HTR-8/SVneo (cell line): ENCODE measurements at regions not wholly inside any gene's neighbourhood (a gene's known extent, or its start where the extent isn't known, plus 50 kb on each side); places are given as distances from the start of the nearest gene placed in this dataset.
"Not testable (repeated sequence)": the region's sequence is repeated elsewhere in the genome, so short reads cannot be mapped to it uniquely, and the experiment has no call there.

Experiments used
- DNase-seq: peaks from one replicate; pipeline ENCODE4 v3.0.0; 2011; ENCODE audit warnings: low spot score, mixed read lengths; ENCODE audit not compliant: insufficient read length
- FAIRE-seq: peaks from 2 replicates; lab custom pipeline; 2011; peaks lifted over from hg19 to GRCh38; lab: Jason Lieb, UNC

GRCh38 chr4:23135792-23136645 lies 443.3 kb downstream of the GBA3 start:
- FAIRE-seq = no peak
- DNase-seq = peak; percentile 17

- DNase-seq = no peak
Observed at GRCh38 chr4:23134331-23134730, 441.6 kb downstream of the GBA3 start.

DNA sequence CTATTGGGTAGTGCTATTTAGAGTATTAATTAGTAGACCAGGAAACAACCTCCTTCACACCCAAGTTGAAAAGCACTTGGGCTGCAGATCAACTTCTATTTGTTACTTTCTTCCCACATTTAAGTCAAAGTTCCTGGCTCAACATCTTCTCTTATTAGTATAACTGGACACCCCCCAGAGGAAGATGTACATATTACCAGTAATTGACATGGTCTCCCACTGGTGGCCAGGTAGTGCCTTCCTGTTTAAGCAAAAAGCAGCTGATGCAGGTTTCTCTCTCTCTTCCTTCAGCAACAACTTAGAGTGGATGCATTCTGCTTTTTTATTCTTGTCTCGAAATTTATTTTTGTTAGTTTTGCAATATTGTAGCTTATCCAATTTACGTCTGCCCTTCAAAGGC lies 438.1 kb downstream of the GBA3 start:
- DNase-seq (no peak), FAIRE-seq (no peak)

More at GRCh38 chr4:23134331-23134730, 441.6 kb downstream of the GBA3 start:
- FAIRE-seq = no peak

GRCh38 chr4:23125118-23125517 lies 432.4 kb downstream of the GBA3 start:
- DNase-seq (no peak), FAIRE-seq (no peak)

- FAIRE-seq (no peak), DNase-seq (no peak)
Observed at GRCh38 chr4:23122666-23123400, 430.1 kb downstream of the GBA3 start.

GRCh38 chr4:23120374-23120773 lies 427.6 kb downstream of the GBA3 start:
- FAIRE-seq (no peak), DNase-seq (no peak)

GRCh38 chr4:23117826-23118225 lies 425.1 kb downstream of the GBA3 start:
- no peak for FAIRE-seq

DNA sequence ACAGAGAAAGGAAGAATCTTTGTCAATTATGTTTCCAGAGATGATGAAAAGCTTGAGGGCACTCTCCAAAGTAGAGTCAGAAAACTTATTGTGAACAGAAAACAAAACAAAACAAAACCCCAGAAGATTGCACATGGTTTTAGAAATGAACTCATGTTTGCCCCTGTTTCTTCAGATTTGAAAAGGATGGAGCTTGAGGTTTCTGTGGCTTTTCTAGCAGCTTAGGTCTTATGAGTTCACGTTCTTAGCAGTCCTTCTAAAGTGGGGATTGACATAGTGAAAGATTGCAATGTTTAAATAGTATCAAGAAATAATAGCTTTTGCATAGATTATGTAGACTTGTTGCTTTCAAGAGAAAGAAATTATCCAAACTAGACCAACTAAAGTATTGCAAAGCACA lies 421.8 kb downstream of the GBA3 start:
- FAIRE-seq (no peak), DNase-seq (no peak)

More at GRCh38 chr4:23117826-23118225, 425.1 kb downstream of the GBA3 start:
- DNase-seq = no peak

DNA sequence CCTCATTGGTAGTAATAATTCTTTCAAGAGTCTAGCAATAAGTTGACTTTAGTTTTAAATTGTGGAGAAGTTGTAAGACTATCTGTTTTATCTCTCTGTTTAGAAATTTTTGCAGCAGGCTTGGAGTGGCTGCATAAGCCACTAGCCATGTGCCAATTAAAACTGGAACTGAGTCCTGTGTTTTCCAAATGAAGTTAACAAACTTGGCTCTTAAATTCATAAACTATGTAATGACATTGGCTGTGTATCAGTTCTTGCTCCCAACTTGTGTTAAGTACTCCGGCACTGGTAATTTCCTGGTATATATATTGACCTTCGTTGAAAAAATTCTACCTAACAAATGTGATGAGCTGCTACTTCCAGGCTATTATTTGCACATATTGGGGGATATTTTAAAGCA lies 420.4 kb downstream of the GBA3 start:
- DNase-seq = no peak
- no peak for FAIRE-seq

DNA sequence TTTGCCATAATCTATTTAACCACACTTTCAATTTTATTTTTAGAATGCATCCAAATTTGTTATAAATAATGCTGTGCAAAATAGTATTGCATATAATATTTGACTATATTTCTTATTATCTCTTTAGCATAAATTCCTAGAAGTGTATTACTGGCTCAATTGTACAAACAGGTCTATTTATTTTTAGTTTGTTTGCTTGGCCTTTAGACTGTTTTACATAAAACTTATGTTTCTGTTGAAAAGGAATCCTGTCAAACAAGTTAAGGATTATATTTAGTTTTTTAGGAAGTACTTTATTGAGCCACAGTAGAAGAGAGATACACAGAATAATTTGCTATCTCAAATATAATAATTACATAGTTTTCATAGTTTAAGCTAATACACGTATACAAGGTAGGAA lies 413.8 kb downstream of the GBA3 start:
- no peak for DNase-seq
- FAIRE-seq = no peak

- FAIRE-seq = no peak
- DNase-seq = no peak
Observed at GRCh38 chr4:23105759-23106370, 413.1 kb downstream of the GBA3 start.

- DNase-seq = peak; percentile 25
- no peak for FAIRE-seq
Observed at GRCh38 chr4:23097251-23097650, 404.5 kb downstream of the GBA3 start.

- DNase-seq (no peak), FAIRE-seq (no peak)
Observed at GRCh38 chr4:23091711-23092110, 399.0 kb downstream of the GBA3 start.

DNA sequence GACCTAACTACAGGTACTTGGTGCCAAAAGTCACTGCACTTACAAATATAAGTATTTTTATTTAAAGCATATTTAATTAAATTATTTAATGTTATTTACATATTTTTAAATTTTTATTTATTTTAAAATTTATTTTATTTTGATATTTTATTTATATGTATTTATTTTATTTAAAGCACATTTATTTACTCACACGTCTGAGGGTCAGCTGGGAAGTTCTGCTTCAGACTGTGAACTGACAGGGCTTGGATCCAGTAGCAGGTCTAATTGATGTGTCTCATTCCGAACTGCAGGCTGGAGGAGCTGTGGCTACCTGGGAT lies 392.5 kb downstream of the GBA3 start:
- FAIRE-seq (no peak), DNase-seq (no peak)

- DNase-seq = no peak
- FAIRE-seq = no peak
Observed at GRCh38 chr4:23084559-23085248, 392.0 kb downstream of the GBA3 start.

DNA sequence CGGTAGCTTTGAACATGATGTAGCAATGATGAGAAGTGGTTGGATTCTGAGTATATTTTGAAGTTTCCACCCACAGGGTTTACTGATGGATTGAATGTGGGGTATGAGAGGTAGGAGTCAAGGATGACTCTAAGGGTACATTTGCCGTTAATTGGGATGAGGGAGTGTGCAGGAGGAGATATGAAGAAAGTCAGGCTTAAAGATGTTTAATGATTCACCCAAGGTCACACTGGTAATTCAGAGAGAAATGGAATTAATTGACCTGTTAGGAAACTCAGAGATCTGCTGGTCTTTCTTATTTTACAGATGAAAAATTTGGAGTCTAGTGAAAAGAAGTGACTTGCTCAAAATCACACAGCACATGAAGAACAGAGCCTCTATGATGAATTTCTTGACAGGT lies 390.7 kb downstream of the GBA3 start:
- DNase-seq = no peak
- FAIRE-seq = no peak

- not testable (repeated sequence) for FAIRE-seq, DNase-seq
Observed at GRCh38 chr4:23080171-23080570, 387.4 kb downstream of the GBA3 start.

DNA sequence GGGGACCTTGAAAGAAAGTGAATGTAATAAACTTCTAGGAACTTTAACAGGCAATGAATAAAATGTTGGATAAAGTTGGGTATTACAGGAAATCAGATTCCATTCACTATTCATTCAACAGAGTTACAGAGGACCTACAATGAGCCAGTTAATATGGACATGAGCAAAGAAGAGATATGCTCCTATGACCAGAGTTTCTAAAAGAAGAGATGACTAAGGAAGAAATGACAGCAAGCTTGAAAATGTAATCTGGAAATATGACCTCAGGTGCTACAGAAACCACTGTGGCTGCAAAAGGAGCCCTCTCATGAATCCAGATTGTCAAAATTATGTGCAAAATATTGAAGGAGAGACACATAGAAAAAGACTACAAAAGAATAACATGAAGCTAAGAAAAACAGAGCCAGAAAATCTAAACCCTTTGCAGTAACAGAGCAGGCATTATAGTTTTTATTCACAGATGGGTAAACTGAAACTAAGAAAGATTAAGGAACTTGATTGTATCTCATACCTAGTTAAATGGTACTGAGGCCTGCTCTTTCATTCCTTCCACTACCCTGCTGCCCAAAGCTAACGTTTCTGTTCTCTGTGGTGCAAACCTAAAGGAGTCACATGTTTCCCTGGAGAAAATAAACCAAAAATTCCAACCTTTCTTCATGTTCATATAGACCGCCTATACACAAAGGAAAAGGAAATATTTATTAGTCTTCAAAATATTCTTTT lies 378.3 kb downstream of the GBA3 start:
- DNase-seq (no peak), FAIRE-seq (no peak)

- DNase-seq (no peak), FAIRE-seq (no peak)
Observed at GRCh38 chr4:23068756-23069155, 376.0 kb downstream of the GBA3 start.

DNA sequence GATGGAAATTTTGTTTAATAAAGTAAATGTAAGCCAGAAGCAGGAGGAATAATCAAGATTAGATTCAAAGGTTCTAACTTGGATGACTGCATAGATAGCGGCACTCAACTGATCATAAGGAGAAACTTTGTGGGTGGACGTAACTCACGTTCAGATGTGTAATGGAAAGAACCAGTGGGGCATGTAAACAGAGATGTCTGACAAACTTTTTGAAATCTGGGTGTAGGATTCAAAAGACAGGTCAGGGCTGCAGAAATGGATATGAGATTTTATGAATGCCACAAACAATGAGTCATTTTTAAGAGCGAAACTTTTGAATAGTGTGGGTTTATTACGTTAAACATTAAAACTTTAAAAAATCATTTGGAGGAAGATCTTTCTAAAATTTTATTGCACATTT lies 375.6 kb downstream of the GBA3 start:
- FAIRE-seq = no peak

More for the DNA sequence above, 375.6 kb downstream of the GBA3 start:
- DNase-seq = no peak
